ENCODE measurements at regions not wholly inside any gene's neighbourhood (a gene's known extent, or its start where the extent isn't known, plus 50 kb on each side); places are given as distances from the start of the nearest gene placed in this dataset.

- TF ChIP-seq ZNF214 (tag by site-specific recombination; IDR thresholded peaks at IDR 0.05; ENCODE audit: borderline replicate concordance) (no peak), FEZF1 (tag by site-specific recombination; IDR thresholded peaks at IDR 0.05) (peak; percentile 57), ZNF585B (tag by site-specific recombination; IDR thresholded peaks at IDR 0.05) (no peak), ZNF148 (tag by site-specific recombination; IDR thresholded peaks at IDR 0.05; ENCODE audit: borderline replicate concordance) (no peak), TRIM28 (IDR thresholded peaks at IDR 0.05; ENCODE audit: borderline replicate concordance, low read length) (peak; percentile 82; the same call in 1 of the 2 replicates), ZNF169 (tag by site-specific recombination; IDR thresholded peaks at IDR 0.05) (no peak), ZNF391 (tag by site-specific recombination; IDR thresholded peaks at IDR 0.05; ENCODE audit: borderline replicate concordance, low read depth) (no peak), PRDM6 (tag by site-specific recombination; IDR thresholded peaks at IDR 0.05) (peak; percentile 68), ZNF24 (tag by site-specific recombination; IDR thresholded peaks at IDR 0.05) (no peak), ZNF248 (tag by site-specific recombination; IDR thresholded peaks at IDR 0.05) (no peak), ZNF398 (tag by site-specific recombination; IDR thresholded peaks at IDR 0.05) (peak; percentile 42; the same call in 1 of the 2 replicates), KLF16 (tag by site-specific recombination; IDR thresholded peaks at IDR 0.05) (no peak), ZBTB49 (tag by site-specific recombination; IDR thresholded peaks at IDR 0.05; ENCODE audit: low read depth) (no peak), ZNF645 (tag by site-specific recombination; IDR thresholded peaks at IDR 0.05) (no peak), ZNF184 (tag by site-specific recombination; IDR thresholded peaks at IDR 0.05) (no peak), ZNF146 (tag by site-specific recombination; IDR thresholded peaks at IDR 0.05) (no peak), PRDM10 (tag by site-specific recombination; IDR thresholded peaks at IDR 0.05) (peak; percentile 67; the same call in 1 of the 2 replicates), ZNF549 (tag by site-specific recombination; IDR thresholded peaks at IDR 0.05) (no peak), TCF7L2 (IDR thresholded peaks at IDR 0.05; ENCODE audit: borderline replicate concordance, low read depth, low read length) (0 out of 2 replicates have a peak, but pooled peaks have one; percentile 20), ZNF16 (tag by site-specific recombination; IDR thresholded peaks at IDR 0.05; ENCODE audit: low read depth) (no peak), OVOL3 (tag by site-specific recombination; IDR thresholded peaks at IDR 0.05) (no peak), ZBTB48 (tag by site-specific recombination; IDR thresholded peaks at IDR 0.05) (0 out of 2 replicates have a peak, but pooled peaks have one; percentile 43), ZNF610 (tag by site-specific recombination; IDR thresholded peaks at IDR 0.05; ENCODE audit: borderline replicate concordance) (no peak), ZBTB26 (tag by site-specific recombination; optimal IDR thresholded peaks at IDR 0.05) (no peak)
Observed at GRCh38 chr7:18421297-18422002, 74.1 kb upstream of the HDAC9 start (continued).
